ENCODE measurements at regions not wholly inside any gene's neighbourhood (a gene's known extent, or its start where the extent isn't known, plus 50 kb on each side); places are given as distances from the start of the nearest gene placed in this dataset.

DNA sequence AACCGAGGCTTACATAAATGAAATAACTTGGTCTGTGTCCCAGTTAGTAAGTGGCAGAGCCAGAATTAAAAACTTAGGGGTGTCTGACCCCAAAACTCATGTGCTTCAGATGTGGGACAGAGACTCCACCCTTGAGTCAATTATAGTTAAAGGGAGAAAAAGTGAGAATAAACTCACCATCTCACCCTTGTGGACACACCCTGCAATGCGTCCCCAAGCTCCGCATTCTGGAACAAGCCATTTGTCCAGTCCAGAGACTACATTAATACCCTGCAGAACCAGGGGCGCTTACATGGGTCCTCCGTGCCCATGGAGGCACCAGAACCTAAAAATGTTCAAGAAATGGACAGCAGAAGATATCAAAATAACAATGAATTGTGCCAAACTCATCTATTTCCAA lies 207.0 kb upstream of the ZNF507 start:
- DNase-seq = no peak

DNA sequence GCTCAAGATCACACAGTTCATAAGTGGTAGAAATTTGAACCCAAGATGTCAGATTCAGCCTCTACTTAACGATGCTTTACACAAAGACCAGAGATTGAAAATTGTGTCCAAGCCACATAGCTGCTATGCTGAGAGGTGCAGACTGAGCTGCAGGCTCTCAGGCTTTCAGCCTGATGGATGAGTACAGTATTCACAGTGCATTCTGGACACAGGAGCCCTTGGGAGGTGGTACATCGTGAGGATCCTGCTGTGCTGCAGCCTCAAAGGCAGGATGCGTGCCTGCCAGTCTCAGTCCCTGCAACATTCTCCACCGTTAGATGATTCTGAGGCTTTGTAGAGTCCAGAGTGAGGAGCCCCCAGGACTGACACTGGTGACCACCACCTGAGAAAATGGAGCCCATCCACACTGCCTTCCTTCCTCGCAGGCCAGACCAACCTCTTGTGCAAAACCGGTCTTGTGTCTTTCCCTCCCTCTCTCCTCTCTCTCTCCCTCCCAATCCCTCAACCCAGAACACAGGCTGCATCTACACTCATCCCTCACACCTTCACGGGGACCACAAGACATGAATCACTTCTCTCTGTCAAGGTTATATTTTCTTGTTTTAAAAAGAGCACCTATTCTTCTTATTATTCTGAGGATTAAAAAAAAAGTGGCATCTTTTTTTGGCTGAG lies 203.4 kb upstream of the ZNF507 start:
- no peak for DNase-seq

DNA sequence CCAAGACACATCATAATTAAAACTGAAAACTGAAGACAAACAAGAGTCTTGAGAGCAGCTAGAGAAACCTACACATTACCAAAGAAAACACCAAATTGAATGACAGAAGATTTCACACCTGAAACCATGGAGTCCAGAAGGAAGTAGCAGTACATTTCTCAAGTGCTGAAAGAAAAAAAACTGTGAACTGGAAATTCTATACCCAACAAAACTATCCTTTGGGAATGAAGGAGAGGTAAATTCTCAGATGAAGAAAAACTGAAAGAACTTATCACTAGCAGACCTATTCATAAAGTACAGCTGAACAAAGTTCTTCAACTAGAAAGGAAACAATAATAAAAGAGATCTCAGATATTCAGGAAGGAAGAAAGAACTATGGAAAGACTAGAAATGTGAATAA lies 198.7 kb upstream of the ZNF507 start:
- no peak for DNase-seq

DNA sequence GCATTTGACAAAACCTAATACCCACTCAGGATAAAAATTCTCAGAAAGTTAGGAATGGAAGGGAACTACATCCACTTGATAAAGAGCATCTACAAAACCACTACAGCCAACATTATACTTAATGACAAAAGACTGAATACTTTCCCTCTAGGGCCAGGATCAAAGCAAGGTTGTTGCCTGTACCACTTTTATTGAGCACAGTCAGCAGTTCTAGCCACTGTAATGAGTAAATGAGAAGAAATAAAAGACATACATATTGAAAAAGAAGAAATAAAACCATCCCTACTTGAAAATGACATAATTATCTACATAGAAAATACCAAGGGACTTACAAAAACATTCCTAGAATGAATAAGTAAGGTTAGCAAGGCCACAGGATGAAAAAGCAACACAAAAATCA lies 194.8 kb upstream of the ZNF507 start:
- no peak for DNase-seq

DNA sequence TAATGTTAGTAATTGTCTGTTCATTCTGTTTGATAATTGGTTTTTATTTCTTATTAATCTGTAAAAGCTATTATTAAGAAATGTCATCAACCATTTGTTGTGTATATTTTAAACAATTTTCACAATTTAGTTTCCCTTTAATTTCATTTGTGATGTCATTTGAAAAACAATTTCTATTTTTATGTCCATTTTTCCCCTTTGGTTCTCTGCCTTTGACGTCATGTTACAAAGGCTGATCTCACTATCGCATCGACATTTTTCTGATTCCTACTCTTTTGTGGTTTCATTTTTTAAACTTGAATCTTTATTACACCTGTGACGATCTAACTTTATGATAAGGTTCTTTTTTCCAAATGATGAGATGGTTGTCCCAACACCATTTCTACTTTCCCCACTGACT lies 191.0 kb upstream of the ZNF507 start:
- no peak for DNase-seq

DNA sequence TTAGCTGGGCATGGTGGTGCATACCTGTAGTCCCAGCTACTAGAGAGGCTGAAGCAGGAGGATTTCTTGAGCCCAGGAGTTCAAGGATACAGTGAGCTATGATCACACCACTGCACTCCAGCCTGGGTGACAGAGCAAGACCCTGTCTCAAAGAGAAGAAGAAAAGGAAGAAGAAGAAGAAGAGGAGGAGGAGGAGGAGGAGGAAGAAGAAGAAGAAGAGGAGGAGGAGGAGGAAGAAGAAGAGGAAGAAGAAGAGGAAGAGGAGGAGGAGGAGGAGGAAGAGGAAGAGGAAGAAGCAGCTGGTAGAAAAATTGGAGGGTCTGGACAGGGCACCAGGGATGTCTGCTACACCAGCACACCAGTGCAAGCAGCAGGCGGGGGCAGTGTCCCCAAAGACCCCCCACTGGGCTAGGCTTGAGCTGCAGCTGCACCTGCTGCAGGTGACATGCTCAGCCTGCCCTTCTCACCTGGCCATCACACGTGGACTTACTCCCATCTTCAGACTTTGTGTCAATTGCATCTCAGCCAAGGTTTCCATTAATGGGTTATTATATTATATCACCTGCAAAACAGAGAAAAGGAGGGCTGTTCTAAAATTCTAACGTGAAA lies 180.9 kb upstream of the ZNF507 start:
- no peak for DNase-seq

DNA sequence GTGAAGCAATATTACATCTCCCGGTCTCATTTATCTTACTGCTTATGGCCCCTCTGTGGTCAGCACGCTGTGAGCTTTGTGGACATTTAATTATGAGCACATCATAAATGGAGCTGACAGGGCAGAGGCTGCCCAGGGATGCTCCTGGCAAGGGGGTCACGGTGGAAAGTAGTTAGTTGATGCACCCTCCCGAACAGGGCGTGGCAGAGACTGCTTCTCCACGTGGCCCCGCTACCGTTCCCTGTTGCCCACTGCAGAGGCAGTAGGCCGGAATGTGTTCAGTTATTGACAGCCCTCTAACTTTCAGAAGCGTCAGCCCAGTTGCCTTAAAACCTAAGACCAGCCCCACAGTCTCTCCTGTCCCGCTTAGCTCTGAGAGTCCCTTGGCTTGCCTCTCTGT lies 180.3 kb upstream of the ZNF507 start:
- DNase-seq = no peak

DNA sequence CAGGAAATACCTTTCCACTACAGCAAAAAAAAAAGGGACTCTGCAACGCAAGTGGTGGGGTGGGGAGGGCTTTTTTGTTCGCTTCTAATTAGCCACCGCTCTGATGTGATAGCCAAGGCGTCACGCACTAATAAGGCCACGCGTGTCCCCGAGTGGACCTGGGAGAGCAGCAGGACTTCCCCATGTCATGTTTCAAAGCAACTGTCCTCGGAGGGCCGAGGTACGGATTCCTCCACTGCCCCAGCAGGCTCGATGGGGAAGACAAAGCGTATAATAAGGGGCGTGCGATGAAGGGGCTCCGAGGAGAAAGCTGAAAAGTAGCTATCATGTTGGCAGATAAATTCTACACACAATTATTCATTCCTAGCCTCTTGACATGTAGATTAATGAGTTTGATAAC lies 179.7 kb upstream of the ZNF507 start:
- no peak for DNase-seq

DNA sequence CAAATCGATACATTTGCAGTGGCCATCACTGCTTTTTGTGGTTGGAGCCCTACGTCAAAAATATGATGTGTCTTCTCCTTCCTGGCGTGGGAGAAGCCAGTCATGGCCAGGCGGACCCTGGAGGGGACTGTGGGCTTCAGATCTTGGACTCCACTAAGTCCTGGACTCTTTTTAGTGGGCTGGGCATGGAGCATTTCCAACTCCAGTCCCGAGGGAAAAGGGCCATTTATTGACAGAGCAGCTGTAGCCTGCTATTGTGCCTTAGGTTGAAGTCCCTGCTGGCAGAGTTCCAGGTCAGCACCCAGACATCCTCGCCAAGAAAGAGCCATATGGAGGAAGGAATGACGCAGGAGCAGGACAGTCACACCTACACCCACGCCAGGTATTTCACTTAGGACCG lies 179.2 kb upstream of the ZNF507 start:
- DNase-seq = no peak

DNA sequence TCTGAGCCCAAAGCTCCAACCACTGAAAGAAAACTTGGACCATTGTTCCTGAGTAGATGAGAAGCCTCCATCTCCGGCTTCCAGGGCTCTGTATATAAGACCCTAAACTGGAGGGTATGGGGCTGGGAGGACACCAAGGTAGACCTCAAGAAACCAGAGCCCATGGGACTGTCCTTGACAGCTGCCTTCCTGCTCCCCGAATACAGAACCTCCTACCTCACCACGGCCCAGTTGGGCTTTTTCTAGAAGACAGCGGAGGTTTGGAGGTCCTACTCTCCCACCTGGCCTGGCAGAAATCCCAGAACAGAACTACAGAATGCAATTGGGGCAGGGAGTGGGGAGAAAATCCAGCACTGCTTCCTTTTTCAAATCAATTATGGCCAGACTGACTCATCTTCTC lies 177.3 kb upstream of the ZNF507 start:
- no peak for DNase-seq

DNA sequence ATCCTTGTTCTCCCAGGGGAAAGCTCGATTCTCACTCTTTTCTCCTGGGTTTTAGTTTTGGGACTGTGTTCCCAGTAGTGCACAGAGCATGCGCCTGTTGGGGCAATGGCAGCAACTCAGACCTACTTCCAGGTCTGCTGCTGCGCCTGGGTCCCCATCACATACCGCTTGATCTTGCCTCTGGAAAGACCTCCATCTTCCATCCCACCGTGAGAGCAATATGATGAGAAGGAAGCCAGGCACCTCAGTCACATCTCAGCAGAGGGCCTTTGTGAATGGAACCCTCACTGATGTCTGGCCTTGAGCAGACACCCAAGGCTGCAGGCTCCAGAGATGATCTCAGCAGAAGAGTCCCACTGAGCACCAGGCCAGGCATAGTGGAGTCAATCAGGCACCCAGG lies 176.8 kb upstream of the ZNF507 start:
- no peak for DNase-seq

DNA sequence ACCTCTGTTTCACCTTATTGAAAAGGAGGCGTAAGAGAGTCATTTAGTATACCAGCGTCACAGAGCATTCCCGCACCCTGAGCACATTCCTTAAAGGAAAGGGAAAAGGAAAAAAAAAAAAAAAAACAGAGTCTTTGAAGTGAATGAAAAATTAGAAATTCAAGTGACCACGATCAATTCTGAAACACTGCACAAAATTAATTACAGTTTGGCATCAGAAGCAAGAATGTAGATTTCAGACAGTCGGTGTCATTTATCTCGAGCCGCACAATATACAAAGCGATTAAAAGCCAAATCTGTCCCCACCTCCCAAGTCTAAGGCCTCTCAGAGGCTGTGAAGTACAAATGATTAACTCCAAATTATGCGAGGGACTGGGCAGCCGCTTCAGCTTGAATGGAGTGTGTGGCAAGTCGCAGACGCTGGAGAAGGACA lies 173.7 kb upstream of the ZNF507 start:
- DNase-seq = no peak

DNA sequence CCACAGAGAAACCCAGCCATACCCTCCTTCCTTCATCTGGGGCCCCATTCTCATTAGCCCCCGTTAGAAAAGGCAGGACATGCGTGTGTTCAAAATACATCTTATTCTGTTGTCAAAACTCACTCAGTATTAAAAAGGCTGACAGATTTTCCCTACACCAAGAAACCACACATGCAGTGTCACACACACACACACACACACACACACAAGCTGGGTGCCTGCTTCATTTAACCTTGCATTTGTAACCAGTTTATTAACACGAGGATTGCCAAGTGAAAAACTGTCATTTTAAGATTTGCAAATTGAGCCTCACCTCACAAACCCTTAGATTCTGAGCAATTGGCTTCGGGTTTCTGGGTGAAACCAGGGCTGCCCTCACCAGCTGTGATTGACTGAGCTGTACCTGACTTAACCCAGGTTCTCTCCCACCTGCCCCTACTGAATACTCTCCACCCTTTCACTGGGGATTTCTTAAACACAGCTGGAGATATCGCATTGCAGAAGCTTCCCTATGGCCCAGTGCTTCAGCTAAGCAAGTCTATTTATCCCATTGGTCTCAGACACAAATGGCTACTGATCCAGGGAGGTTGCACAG lies 172.7 kb upstream of the ZNF507 start:
- no peak for DNase-seq

DNA sequence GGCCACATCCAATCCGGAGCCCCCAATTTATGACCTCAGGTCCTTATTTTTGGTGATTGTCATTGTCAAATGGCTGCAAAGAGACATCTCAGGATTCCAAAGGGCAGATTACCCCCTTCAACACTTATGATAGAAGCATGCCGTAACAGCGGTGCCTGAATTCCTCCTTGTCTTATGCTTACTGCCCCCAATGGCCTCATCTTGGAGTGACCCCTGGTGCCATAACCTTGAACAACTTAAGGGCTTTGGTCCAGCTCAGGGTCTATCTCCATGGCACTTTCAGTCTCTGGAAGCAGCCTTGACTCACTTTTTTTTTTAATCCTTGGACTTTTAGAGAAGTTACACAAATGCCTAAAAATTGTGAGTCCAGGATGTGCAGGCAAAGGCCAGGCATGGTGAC lies 171.6 kb upstream of the ZNF507 start:
- DNase-seq = no peak

DNA sequence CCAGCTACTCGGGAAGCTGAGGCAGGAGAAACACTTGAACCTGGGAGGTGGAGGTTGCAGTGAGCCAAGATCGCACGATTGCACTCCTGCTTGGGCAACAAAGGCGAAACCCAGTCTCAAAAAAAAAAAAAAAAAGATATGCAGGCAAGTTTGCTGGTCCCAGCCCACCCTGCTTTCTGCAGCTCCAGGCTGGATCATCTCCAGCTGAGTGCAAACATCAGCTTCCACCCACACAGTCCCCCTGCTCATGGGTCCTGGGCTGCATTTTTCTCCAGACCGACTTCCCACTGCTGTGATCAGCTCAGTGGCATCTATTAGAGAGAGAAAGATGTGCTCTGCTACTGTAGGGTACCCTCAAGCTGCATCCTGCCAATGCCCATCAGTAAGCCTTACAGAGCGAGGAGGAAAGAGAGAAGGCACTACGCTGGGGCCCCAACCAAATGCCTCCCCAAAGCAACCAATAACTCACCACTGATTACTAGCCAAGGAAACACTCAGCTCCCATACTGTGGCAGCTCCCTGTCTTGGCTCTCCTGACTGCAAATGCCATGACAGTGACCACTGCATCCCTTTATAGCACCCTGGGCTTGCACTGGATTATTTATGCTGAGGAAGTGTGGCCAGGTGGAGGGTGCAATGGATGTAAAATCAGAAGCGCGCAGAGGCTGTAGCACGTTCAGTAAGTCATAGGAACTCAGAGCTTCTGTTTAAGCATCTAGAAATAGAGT lies 170.9 kb upstream of the ZNF507 start:
- no peak for DNase-seq

DNA sequence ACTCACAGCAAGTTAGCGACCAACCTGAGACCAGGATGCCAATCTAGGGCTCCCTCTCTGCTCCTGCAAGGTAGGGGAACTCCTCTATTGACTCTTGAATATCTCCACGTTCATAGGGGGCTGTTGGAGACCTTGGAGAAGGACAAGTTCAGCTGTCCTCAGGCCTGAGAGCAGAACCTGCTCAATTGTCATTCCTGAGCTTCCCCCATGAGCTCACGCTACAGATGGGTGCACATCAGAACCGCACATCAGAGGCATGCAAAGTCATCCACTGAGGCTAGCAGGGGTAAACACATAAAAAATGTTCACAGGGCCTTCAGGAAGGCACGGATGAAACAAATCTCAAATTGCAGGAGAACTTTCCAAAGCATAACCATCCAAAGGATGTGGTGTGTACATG lies 168.8 kb upstream of the ZNF507 start:
- DNase-seq = no peak

DNA sequence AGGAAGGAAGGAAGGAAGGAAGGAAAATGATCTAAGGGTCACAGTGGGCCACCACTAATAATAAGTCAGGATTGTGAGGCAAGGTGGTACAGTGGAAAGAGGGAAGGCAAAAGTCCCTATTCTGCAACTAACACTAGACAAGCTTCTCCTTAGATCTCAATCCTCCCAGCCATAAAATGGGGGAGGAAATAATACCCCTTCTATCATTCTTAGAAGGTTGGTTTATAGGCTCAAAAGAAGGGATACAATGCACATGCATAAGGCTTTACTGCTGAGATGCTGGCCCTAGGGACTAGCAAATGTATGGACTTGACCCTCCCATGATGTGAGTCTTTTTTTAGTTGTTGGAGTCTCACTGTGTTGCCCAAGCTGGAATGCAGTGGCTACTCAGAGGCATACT lies 167.7 kb upstream of the ZNF507 start:
- DNase-seq = no peak

DNA sequence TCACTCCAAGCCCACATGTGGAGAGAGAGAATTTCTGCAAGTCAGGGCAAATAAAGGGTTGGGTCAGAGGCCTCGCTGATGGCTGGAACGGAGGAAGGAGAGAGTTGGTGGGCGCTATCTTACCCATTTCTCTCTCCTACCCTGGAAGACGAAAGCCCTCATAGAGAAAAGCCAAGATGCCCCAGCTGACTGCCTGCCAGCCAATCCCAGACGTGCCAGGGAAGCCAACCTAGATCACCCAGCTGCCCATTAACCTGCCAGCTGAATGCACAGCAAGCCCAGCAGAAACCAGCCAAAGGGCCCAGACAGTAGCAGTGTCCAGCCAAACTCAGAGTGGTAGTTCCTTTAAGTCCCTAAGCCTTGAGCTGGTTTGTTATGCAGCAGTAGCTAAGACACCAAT lies 167.0 kb upstream of the ZNF507 start:
- DNase-seq = no peak

DNA sequence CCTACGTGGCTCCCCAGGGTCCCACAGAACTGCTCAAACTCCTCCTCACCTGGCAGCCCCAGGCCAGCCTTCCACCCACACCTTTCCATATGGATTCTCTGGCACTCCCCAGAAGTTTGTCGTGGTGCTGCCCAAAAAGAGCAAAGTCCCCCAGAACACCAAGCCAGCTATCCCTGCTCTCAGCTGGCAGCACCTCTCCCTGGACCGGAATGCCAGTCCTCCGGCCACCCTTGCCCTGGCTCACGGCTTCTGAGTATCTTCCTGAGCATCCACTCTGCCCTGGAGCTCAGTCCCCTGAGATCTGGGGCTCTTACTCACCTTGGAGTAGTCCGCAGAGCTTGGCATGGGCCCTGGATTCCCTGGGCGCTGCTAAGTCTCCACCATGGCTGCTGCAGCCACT lies 166.5 kb upstream of the ZNF507 start:
- no peak for DNase-seq

DNA sequence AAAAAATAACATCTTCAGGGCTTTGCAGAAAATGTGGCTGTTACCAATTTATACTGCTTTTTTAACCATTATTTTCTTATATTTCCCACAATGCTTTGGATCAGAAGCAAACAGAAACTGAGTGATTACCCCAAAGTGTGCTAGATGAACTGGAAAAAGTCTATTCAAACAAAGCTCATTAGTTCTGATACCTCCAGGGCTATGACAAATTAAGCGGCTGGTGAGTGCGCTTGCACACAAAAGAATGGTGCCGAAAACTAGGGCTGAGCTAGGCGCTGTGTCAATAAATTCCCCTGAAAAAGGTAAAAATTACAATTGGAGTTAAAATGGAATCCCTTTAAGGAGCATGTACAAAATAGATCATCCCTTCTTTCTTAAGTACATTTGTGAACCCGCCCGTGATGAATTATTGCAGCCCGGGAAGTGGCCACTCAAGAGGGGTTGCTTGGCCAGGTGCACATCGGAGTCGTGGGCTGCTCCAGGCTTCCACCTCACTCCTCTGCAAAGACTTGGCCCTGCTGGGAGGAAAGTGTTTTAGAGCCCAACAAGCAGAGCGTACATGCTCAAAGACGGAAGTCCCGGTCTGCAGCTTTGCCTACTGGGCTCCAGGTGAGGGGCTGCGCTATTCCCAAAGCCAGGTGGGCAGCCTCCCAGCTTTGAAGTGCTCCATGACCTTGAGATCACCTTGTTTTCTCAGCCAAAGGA lies 164.0 kb upstream of the ZNF507 start:
- DNase-seq = no peak

DNA sequence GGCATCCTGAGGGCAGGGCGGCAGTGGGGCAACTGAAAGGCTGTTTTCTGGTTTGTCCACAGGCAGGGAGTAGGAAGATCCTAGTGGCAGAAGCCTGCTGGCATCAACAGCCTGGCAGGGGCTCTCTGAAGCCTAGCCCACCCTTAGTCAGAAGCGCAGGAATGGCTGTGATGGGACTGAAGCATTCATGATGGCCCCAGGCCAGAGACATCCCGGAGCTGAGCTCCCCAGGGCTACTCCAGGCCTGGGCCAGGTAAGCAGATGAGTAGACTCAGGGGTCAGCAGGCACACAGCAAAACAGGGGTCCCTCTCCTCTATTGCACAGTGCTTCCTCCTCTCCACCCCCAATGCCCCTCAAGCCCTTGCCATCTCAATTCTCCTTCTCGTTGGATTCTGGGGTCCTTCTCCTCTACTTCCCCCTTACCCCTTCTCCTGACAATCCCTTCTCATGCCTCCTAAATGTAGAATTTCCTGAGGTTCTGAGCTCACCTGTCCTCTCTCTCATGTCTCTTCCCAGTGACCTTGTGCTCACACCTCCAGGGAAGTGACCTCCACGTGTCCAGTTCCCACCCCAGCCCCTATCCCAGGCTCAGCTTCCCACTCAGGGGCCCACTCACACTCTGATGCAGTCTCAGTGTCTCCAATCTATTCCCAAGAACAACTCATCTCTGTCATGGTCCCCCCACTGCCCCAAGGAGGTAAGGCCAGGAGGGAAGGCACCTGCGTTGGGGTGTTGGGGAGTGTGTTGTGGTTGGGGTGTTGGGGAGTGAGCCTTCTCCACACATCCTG lies 158.7 kb upstream of the ZNF507 start:
- DNase-seq = no peak

DNA sequence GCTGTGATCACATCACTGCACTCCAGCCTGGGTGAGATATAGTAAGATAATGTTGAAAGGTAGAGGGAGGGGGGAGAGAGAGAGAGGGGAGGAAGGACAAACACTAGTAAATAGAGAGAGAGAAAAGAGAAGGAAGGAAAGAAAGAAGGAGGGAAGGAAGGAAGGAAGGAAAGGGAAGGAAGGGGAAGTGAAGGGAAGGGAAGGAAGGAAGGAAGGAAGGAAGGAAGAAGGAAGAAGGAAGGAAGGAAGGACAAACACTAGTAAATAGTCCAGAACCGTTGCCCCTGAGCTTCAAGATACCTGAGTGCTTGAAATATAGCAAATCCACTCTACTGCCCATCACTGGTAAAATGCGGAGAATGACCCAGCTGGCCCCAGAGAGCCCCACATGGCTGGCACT lies 156.5 kb upstream of the ZNF507 start:
- no peak for DNase-seq

All from hematopoietic multipotent progenitor cell treated with erythropoietin and hydrocortisone succinate and interleukin-3 and kit ligand, for 8 days (in vitro differentiated cells).